ENCODE measurements at regions not wholly inside any gene's neighbourhood (a gene's known extent, or its start where the extent isn't known, plus 50 kb on each side); places are given as distances from the start of the nearest gene placed in this dataset.
A peak's percentile ranks its signal among the peaks of the same experiment; 100 is the strongest.
"Not testable (repeated sequence)": the region's sequence is repeated elsewhere in the genome, so short reads cannot be mapped to it uniquely, and the experiment has no call there.

DNA sequence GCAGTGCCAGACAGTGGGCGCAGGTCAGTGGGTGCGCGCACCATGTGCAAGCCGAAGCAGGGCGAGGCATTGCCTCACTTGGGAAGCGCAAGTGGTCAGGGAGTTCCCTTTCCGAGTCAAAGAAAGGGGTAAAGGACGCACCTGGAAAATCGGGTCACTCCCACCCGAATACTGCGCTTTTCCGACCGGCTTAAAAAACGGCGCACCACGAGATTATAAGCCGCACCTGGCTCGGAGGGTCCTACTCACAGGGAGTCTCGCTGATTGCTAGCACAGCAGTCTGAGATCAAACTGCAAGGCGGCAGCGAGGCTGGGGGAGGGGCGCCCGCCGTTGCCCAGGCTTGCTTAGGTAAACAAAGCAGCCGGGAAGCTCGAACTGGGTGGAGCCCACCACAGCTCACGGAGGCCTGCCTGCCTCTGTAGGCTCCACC is 77.9 kb downstream of the NR4A2 start:
- ATAC-seq = not testable (repeated sequence)

DNA sequence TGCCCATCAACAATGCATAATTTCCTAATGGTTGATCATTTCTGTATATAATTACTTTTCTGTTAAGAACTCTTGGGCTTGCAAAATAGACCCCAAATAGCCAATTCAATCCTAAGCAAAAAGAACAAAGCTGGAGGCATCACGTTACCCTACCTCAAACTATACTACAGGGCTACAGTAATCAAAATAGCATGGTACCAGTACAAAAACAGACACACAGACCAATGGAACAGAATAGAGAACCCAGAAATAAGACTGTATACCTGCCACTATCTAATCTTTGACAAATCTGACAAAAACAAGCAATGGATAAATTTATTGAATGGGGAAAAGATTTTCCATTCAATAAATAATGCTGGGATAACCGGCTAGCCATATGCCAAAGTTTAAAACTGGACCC is 78.8 kb downstream of the NR4A2 start:
- ATAC-seq = no peak

DNA sequence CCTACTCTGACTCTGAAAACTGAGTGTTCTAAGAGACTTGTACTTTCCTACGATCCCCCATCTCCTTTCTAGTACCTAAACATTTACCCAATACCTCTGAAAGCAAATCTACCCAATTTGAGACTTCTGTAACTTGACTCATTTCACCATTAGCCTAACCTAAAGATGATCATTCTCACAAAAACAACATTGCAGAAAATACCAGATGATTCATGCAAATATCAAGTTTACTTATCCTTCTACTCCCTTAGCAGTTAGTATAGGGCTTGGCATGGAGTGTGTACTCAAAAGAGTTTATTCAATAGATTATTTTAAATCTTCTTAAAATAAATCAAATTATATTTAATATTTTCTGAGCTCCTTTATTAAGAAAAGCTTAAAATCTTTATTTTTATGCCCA is 89.6 kb downstream of the NR4A2 start:
- ATAC-seq = no peak

DNA sequence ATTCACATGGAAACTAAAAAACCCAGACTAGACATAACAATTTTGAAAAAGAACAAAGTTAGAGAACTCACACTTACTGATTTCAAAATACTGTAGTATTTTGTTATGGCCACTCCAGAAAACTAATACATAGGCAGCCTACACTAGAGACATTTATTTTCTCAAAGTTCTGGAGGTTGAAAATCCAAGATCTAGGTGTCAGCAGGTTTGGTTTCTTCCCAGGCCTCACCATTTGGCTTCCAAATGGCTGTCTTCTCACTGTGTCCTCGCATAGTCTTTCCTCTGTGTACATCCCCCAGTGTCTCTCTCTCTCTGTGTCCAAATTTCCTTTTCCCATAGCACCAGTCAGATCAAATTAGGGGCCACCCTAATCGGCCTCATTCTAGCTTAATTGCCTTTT is 95.0 kb downstream of the NR4A2 start:
- no peak for ATAC-seq

DNA sequence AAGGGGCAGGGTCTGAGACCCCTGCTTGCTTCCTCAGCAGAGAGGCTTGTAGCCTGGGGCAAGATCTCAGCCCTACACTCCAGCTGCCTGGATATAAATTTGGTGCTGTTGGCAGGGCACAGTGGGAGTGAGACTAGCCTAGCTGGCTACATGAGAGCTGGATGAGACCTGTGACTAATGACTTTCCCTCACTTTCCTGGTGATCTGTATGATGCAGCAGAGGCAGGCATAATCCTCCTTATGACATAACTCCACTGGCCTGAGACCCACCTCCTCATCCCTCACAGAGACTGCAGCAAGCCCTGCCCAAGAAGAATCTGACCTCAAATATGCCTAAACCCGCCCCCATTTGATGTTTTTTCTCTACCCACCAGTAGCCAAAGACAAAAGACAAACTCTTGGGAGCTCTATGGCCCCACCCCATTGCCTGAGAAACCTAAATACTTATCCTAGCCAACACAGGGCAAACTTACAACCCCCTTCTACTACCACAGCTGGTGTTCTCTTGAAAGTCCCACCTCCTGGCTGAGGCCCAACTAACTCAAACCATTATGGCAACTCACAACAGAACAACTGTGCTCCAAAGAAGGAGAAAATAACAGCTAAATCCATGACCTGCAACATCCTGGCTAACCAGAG is 102.7 kb downstream of the NR4A2 start:
- no peak for ATAC-seq

DNA sequence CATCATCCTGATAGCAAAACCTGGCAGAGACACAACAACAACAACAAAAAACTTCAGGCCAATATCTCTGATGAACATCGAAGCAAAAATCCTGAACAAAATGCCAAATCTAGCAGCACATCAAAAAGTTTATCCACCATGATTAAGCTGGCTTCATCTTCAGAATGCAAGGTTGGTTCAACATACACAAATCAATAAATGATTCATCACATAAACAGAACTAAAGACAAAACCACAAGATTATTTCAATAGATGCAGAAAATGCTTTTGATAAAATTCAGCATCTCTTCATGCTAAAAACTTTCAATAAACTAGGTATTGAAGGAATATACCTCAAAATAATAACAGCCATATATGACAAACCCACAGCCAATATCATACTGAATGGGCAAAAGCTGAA is 109.2 kb downstream of the NR4A2 start:
- ATAC-seq = not testable (repeated sequence)

DNA sequence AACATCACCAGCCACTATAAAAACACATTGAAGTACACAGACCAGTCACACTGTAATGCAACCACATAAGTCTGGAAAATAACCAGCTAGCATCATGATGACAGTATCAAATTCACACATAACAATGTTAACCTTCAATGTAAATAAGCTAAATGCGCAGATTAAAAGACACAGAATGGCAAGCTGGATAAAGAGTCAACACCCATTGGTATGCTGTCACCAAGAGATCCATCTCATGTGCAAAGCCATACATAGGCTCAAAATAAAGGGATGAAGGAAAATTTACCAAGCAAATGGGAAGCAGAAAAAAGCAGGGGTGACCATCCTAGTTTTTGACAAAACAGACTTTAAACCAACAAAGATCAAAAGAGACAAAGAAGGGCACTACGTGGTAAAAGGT is 110.8 kb downstream of the NR4A2 start:
- ATAC-seq = no peak

DNA sequence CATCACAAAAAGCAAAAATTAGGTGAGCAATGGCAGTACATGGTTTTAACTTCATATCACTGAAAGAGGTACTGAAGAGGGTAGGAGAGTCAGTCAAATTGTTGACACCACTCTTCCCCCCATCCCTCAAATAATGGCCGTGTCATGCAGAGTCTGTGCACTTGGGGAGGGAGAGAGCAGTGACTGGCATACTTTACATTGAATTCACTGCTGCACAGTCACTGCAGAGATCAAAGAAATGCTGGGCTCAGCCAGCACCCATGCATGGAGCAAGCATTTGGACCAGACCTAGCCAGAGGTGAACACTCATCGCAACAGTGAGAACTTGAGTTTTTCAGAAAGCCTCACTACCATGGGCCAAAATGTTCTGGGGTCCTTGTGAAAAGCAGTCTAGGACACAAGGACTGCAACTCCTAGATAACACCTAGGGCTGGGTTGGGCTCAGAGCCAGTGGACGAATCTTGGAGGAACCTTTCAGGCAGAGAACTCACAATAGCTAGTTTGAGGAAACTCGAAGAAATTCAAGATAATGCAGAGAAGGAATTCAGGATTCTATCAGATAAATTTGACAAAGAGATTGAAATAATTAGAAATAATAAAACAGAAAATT is 112.9 kb downstream of the NR4A2 start:
- ATAC-seq = no peak

DNA sequence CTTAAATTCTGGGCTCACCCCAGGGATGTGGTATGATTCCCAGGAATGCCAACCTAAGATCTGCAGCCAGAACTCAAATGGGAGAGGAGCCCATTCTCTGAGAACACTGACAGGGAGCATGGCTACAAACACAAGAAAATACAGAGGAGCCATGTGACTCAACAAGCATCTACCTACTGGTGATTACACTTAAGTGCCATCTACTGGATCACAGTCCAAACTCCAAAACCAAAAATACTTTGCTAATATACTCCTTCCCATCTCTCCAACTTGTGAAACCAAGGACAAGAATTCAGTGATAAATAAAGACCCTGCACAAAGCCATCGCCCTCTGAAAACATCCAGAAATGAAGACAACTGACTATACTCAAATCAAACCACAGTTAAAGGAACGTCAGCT is 116.9 kb downstream of the NR4A2 start:
- ATAC-seq = no peak

DNA sequence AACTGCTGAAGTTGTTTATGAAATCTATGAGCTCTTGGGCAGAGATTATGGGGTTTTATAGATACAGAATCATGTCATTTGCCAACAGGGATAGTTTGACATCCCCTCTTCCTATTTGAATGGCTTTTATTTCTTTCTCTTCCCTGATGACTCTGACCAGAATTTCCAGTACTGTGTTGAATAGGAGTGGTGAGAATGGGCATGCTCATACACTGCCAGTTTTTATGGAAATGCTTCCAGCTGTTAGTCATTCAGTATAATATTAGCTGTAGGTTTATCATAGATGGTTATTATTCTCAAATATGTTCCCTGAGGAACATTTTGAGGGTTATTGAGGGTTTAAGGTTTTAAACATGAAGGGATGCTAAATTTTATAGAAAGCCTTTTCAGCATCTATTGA is 121.2 kb downstream of the NR4A2 start:
- ATAC-seq = no peak

DNA sequence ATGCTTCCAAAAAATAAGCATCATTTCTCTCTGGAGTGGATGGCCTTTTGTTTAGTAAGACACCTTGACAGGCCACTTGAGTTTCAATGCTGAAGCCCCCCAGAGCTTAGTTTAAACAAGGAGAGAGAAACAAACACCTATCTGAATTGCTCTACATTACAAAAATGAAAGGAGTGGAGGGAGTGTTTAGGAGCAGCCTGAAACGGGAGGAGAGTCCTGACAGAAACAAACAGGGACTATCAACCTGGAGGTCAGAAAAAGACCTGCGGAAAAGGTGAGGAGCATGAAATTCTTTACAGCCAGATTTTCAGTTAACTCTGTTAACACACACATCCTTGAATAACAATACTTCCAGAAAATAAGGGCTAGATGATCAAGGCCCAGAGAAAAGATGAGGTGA is 126.2 kb downstream of the NR4A2 start:
- no peak for ATAC-seq

DNA sequence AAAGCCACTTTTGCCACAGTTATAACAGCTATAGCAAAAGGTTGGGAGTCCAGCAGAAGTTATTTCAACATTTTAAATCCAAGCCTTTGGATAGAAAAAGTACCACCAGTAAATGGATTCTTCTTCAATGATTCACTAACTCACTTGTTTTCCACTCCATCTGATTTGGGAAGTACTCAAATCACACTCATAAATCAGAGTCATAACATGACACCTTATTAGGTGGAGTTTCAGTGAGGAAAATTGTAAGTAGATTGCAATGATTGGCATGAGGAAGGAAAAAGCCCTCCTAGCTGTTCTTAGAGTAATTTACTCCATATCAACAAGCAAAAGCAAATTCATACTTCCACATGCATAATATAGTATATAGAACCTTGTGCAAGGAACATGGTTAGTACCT is 132.9 kb downstream of the NR4A2 start:
- no peak for ATAC-seq

DNA sequence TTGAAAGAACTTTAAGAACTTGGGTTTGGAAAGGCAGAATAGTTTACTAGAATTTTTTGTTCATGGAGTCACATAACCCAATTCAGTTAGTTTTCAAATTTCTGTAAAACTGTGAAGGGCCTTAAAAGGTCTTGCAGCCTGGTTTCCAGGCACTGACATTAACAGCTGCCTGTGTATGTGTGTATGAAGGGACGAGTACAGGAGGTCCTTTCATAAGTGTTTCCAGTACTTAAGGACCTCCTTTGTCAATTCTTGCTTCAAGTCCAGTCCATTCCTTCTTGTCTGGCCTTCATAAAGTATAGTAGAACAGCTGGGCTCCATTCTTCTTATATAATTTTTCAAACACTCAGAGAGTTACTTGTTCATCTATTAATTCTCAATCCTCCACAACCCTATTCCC is 136.5 kb downstream of the NR4A2 start:
- no peak for ATAC-seq

DNA sequence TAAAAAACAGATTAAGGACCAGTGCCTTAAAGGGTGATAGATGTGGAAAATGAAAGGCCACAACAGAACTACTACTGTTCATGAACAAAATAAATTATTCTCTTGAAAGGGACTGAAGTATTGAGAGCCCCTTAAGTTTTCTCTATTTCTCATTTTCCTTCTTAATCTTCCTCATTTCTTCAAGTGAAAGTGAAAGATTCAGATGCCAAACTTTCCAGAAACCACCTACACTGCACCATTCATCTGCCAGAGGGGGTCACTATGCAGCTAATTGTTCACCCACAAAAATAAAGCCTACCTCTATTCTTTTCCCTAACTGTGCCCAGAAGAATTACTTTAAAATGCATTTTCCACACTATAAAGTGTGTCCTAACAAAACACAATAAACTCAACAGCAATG is 140.1 kb downstream of the NR4A2 start:
- ATAC-seq = peak; percentile 33 to 60

DNA sequence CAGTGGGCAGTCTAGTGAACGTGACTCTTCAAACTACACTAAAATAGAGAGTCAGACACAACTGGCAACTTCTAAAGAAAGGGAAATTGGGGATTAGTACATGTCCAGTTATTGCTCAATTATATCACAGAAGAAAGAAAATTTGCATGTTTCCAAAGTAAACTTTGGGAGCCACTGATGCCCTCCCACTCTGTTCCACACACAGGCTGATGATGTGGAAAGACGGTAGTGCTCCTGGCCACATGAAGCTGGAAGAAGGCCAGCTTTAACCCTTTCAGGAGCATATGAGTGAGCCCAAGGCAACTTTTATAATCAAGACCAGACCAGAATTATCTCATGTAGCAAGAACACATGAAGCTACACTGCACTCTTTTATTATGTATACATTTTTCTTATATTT is 141.0 kb downstream of the NR4A2 start:
- ATAC-seq = no peak

DNA sequence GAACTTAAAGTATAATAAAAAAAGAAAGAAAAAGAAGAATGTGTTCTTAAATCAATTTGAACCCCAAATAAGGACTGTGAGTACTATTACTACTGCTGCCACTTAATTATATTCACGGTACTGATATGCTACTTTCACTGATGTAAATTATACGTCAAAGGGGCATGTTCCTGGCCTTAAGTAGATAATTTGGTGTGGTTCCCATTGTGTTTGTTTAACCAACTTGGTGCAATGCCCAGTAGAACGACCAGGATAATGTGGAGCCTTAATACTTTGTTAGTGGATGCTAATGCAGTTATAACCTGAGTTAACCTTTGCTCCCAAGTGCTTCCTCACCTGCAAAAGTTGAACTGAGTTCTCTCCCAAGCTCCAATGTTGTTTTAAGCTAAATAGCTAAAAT is 142.0 kb downstream of the NR4A2 start:
- ATAC-seq = no peak

DNA sequence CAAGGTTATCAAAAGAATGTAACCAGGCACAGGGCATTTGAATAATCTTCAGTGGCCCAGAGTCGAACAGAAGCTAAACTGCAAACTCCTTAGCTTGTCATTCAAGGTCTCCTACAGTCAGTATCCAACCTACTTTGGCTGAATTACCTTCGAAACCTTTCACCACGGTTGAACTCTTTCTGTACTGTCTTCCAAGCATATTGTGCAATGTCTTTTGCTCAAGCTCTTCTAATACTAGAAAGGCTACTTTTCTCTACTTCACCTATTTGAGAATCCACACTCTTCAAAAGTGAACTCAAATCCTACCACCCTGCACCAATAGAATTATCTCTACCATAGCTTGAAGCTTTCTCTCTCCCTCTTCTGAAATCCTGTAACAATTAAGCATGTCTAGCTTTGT is 142.9 kb downstream of the NR4A2 start:
- ATAC-seq = no peak

DNA sequence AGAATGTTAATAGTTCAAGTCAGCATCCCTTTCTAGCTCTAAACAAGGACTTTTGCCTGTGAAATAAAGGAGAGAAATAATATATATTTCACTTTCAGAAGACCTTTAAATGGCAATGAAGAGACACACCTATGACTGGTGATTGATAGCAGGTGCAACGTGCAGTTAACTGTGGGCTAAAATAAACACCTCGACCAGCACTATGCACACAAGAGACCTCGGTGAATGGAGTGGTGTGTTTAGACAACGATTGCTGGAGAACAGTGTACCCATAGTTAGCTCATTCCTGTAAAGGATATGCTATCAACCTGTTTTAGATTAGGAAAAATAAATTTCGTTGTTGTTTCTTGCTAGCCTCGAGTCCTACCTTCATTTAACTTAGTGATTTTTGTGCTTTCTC is 143.4 kb downstream of the NR4A2 start:
- no peak for ATAC-seq

DNA sequence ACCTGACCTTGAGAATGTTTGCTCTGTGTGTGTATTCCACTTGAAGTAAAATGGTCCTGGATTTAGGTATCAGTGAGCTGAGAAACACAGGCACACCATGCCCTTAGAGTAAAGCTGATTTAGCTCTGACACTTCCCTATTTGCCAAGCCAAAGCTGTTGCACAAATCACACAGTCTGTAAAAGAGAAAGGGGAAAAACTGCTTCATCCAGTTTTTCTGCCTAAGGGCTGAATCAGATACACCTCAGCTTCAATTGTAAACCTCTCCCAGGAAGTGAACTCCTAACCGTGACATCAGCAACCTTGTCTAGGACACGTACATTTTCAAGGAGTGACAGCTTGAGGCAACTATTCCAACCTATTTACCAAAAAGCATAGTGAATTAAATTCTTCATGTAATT is 150.4 kb downstream of the NR4A2 start:
- ATAC-seq = no peak

DNA sequence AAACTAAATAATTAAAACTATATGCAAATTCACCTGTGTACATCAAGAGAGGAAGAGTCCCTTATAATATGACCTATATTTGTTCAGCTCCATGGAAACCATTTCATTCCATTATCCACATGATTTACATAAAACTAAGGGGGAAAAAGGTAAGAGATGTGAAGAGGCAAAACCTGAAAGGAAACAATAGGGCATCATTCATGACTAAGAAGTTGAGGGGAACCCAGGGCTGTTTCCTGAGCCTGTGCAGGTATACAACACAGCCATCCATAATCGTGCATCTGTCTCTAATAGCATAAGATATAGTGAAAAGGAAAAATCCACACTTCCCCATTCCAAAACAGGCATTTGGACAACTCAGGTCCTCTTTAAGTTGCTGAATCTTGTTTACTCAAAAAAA is 151.3 kb downstream of the NR4A2 start:
- ATAC-seq = no peak

DNA sequence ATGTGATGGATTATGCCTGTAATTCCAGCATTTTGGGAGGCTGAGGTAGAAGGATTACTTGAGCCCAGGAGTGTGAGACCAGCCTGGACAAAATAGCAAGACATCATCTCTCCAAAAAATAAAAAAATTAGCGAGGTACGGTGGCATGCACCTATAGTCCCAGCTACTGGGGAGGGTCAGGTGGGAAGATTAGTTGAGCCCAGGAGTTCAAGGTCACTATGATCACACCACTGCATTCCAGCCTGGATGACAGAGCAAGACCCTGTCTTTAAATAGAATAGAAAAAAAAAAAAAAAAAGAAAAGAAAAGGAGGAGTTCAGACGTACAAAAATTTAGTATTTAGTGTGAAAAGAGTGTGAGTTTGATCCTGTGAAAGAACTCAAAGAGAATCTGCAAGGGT is 154.9 kb downstream of the NR4A2 start:
- ATAC-seq = no peak

DNA sequence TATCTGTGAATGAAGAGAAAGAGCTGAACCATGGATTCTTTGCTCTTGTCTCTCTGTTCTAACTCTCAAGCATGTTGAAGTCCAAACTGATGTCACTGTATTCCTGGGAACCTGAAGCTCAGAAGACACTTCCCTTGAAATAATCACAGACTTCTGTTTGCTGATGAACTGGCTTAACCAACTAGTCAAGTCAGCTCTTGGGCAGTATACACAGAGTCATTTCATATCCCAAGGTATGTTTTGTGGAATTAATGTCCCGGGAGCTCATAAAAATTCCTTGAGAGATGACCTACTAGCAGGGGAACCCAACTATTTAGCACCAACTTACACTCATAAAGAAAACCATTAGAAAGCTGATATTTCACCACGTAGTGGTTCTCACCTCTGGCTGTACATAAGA is 156.6 kb downstream of the NR4A2 start:
- ATAC-seq = no peak

DNA sequence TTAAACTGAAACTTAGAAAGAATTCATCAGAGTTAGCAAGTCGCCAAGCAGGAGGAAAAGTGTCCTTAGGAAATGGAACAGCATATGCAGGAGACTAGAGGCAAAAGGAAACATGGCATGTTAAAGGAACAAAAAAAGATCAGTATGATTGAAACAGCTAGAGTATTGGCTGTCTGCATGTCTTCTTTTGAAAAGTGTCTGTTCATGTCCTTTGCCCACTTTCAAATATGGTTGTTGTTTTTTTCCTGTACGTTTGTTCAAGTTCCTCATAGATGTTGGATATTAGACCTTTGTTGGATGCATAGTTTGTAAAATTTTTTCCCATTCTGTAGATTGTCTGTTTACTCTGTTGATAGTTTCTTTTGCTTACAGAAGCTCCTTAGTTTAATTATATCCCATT is 161.6 kb downstream of the NR4A2 start:
- no peak for ATAC-seq

DNA sequence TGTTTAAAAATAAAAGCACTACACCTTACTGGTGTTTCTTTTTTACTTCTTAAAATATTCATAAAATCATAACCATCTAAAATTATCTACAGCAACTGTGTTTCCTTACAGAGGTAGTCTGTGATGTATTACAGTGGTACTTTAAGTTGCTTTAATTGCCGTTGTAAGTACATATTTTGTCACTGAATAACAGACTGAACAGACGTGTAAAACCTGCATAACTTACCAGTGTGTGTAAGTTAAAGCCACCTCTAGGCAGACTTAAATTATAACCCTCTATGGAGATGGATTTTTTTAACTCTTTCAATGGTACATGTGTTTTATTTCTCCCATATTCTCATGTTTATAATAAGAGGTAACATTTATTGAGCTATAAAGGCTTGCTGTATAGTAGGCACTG is 166.8 kb downstream of the NR4A2 start:
- ATAC-seq = no peak

DNA sequence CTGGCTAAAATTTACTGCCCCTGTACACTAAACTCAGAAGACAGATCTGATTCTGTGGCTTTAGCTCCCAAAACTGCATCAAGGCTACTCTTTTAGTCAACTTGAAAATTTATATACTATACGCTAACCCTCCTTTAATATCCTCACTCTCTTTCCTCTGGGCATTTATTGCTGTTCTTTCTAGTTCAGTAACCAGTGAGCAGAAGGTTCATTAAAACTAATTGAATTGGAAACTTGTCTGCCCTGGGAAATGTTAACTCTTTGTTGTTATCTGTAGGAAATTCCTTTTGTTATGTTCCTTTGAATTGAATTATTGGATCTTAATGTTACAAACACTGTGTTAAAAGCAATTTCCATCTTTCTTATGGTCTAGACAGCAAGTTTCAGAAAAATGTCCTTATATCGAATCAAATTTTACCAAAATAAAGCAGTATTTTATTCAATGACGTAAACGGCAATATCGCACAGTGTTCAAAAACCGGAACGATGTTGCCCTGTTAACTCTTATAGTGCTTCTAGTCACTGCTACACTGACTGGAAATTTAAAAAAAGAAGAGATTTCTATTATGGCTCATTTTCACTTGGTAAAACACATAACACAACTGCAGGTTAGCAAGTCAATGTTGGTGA is 168.3 kb downstream of the NR4A2 start:
- no peak for ATAC-seq

Measured in activated CD4-positive, CD25-positive, alpha-beta regulatory T cell treated with anti-CD3 and anti-CD28 coated beads, Interleukin-2, amount 50 U/mL, for 24 hours (primary cell).